IPS-18a (cell line): ENCODE measurements at regions not wholly inside any gene's neighbourhood (a gene's known extent, or its start where the extent isn't known, plus 50 kb on each side); places are given as distances from the start of the nearest gene placed in this dataset.

Source experiments
- H3K27ac ChIP-seq: one replicate; pipeline ENCODE4 v1.5.1; 2013; ENCODE audit warnings: low read length
- H3K27me3 ChIP-seq: one replicate; pipeline ENCODE4 v1.6.1; 2013; ENCODE audit warnings: mild to moderate bottlenecking, low read length; ENCODE audit not compliant: control insufficient read depth, insufficient read depth
- H3K36me3 ChIP-seq: one replicate; pipeline ENCODE4 v1.6.1; 2013; ENCODE audit warnings: low read depth, low read length; ENCODE audit not compliant: control insufficient read depth
- H3K4me1 ChIP-seq: one replicate; pipeline ENCODE4 v1.6.1; 2013; ENCODE audit warnings: low read depth, low read length; ENCODE audit not compliant: control insufficient read depth
- H3K4me3 ChIP-seq: one replicate; pipeline ENCODE4 v1.5.1; 2013; ENCODE audit warnings: low read length
- H3K9ac ChIP-seq: one replicate; pipeline ENCODE4 v1.6.1; 2013; ENCODE audit warnings: mild to moderate bottlenecking, low read length, moderate library complexity
- H3K9me3 ChIP-seq: one replicate; pipeline ENCODE4 v1.6.1; 2013; ENCODE audit warnings: low read depth, low read length; ENCODE audit not compliant: control insufficient read depth

- H3K27me3 ChIP-seq, result no peaks in the 10 kb centered on the region
- no peaks in the 10 kb centered on the region for H3K36me3 ChIP-seq
- H3K27ac ChIP-seq, result no peak overlapping the region
- H3K4me1 ChIP-seq, result no peaks in the 10 kb centered on the region
- no peak overlapping the region for H3K4me3 ChIP-seq
- no peaks in the 10 kb centered on the region for H3K9me3 ChIP-seq
- H3K9ac ChIP-seq, result no peak overlapping the region
Observed at GRCh38 chr11:23749762-23750430, 747.0 kb upstream of the LUZP2 start.

- Histone ChIP-seq H3K9ac (no peak overlapping the region), H3K4me3 (no peak overlapping the region), H3K27me3 (no peaks in the 10 kb centered on the region), H3K27ac (no peak overlapping the region), H3K36me3 (no peaks in the 10 kb centered on the region), H3K9me3 (no peaks in the 10 kb centered on the region), H3K4me1 (no peaks in the 10 kb centered on the region)
Observed at GRCh38 chr11:23751280-23751679, 745.6 kb upstream of the LUZP2 start.

GRCh38 chr11:23755076-23755475 lies 741.8 kb upstream of the LUZP2 start:
- Histone ChIP-seq H3K4me1 (no peaks in the 10 kb centered on the region), H3K27ac (no peak overlapping the region), H3K36me3 (no peaks in the 10 kb centered on the region), H3K9ac (no peak overlapping the region), H3K9me3 (no peaks in the 10 kb centered on the region), H3K27me3 (no peaks in the 10 kb centered on the region), H3K4me3 (no peak overlapping the region)

GRCh38 chr11:23755769-23756168 lies 741.1 kb upstream of the LUZP2 start:
- H3K9me3 ChIP-seq, result no peaks in the 10 kb centered on the region
- no peak overlapping the region for H3K4me3 ChIP-seq
- no peak overlapping the region for H3K9ac ChIP-seq
- no peaks in the 10 kb centered on the region for H3K4me1 ChIP-seq
- H3K27ac ChIP-seq, result no peak overlapping the region
- H3K27me3 ChIP-seq, result no peaks in the 10 kb centered on the region
- H3K36me3 ChIP-seq, result no peaks in the 10 kb centered on the region

GRCh38 chr11:23759489-23759888 lies 737.4 kb upstream of the LUZP2 start:
- no peak overlapping the region for H3K4me3 ChIP-seq

GRCh38 chr11:23764286-23764685 lies 732.6 kb upstream of the LUZP2 start:
- Histone ChIP-seq H3K27ac (no peak overlapping the region), H3K9me3 (peaks cover 27% of the 10 kb centered on the region), H3K4me1 (no peaks in the 10 kb centered on the region), H3K4me3 (no peak overlapping the region), H3K36me3 (no peaks in the 10 kb centered on the region), H3K27me3 (no peaks in the 10 kb centered on the region), H3K9ac (no peak overlapping the region)

More at GRCh38 chr11:23759489-23759888, 737.4 kb upstream of the LUZP2 start:
- H3K9me3 ChIP-seq, result no peaks in the 10 kb centered on the region
- H3K4me1 ChIP-seq, result no peaks in the 10 kb centered on the region
- H3K9ac ChIP-seq, result no peak overlapping the region
- H3K27me3 ChIP-seq, result no peaks in the 10 kb centered on the region
- no peaks in the 10 kb centered on the region for H3K36me3 ChIP-seq
- H3K27ac ChIP-seq, result no peak overlapping the region

GRCh38 chr11:23765682-23766252 lies 731.1 kb upstream of the LUZP2 start:
- Histone ChIP-seq H3K27me3 (no peaks in the 10 kb centered on the region), H3K36me3 (no peaks in the 10 kb centered on the region), H3K4me3 (no peak overlapping the region), H3K27ac (no peak overlapping the region), H3K4me1 (no peaks in the 10 kb centered on the region), H3K9me3 (peaks cover 41% of the 10 kb centered on the region), H3K9ac (no peak overlapping the region)

- Histone ChIP-seq H3K27me3 (no peaks in the 10 kb centered on the region), H3K4me1 (no peaks in the 10 kb centered on the region), H3K36me3 (no peaks in the 10 kb centered on the region), H3K9me3 (peaks cover 45% of the 10 kb centered on the region), H3K27ac (no peak overlapping the region), H3K4me3 (no peak overlapping the region), H3K9ac (no peak overlapping the region)
Observed at GRCh38 chr11:23767576-23767975, 729.3 kb upstream of the LUZP2 start.

GRCh38 chr11:23769214-23769613 lies 727.6 kb upstream of the LUZP2 start:
- Histone ChIP-seq H3K4me1 (no peaks in the 10 kb centered on the region), H3K4me3 (no peak overlapping the region), H3K36me3 (no peaks in the 10 kb centered on the region), H3K27me3 (no peaks in the 10 kb centered on the region), H3K9ac (no peak overlapping the region), H3K27ac (no peak overlapping the region), H3K9me3 (peaks cover 45% of the 10 kb centered on the region)

- H3K4me1 ChIP-seq, result no peaks in the 10 kb centered on the region
- no peaks in the 10 kb centered on the region for H3K36me3 ChIP-seq
- H3K27ac ChIP-seq, result no peak overlapping the region
- peaks cover 38% of the 10 kb centered on the region for H3K9me3 ChIP-seq
- no peaks in the 10 kb centered on the region for H3K27me3 ChIP-seq
- H3K4me3 ChIP-seq, result no peak overlapping the region
- H3K9ac ChIP-seq, result no peak overlapping the region
Observed at GRCh38 chr11:23772081-23772480, 724.8 kb upstream of the LUZP2 start.

- H3K9ac ChIP-seq, result no peak overlapping the region
- H3K4me3 ChIP-seq, result no peak overlapping the region
- H3K9me3 ChIP-seq, result no peaks in the 10 kb centered on the region
- no peaks in the 10 kb centered on the region for H3K27me3 ChIP-seq
- H3K4me1 ChIP-seq, result no peaks in the 10 kb centered on the region
- no peaks in the 10 kb centered on the region for H3K36me3 ChIP-seq
- H3K27ac ChIP-seq, result no peak overlapping the region
Observed at GRCh38 chr11:23778971-23779370, 717.9 kb upstream of the LUZP2 start.

GRCh38 chr11:23780231-23780630 lies 716.6 kb upstream of the LUZP2 start:
- no peaks in the 10 kb centered on the region for H3K4me1 ChIP-seq
- no peak overlapping the region for H3K4me3 ChIP-seq
- no peak overlapping the region for H3K9ac ChIP-seq
- no peak overlapping the region for H3K27ac ChIP-seq
- no peaks in the 10 kb centered on the region for H3K36me3 ChIP-seq
- no peaks in the 10 kb centered on the region for H3K9me3 ChIP-seq
- no peaks in the 10 kb centered on the region for H3K27me3 ChIP-seq
